HepG2 (cell line): ENCODE measurements at regions not wholly inside any gene's neighbourhood (a gene's known extent, or its start where the extent isn't known, plus 50 kb on each side); places are given as distances from the start of the nearest gene placed in this dataset.

Source experiments
- ATAC-seq: fragments of 200-7000 bp; cut with Tn5 transposase; 3 replicates; pipeline ENCODE4 v1.9.1; 2020; ENCODE audit warnings: mild to moderate bottlenecking, moderate library complexity
- BruUV-seq: library from RNA; stranded (reverse); fragments of 400-500 nt; replicated peaks from 2 replicates; lab custom pipeline; 2021; lab: Mats Ljungman, UMichigan
- CTCF ChIA-PET: fragments of 300-600 bp; formaldehyde crosslinking; extraction: SDS; loops from one replicate; lab custom pipeline; 2021; ENCODE audit warnings: low total read pairs, inconsistent platforms, low intra/inter-chr PET ratio; lab: Yijun Ruan, JAX
- POLR2A ChIA-PET: fragments of 350-600 bp; sonication (Branson Sonifier 250); formaldehyde crosslinking; loops from one replicate; lab custom pipeline; 2020; ENCODE audit warnings: antibody characterized with exemption, inconsistent platforms; lab: Yijun Ruan, JAX
- DNase-seq: peaks from one replicate; pipeline ENCODE4 v3.0.0-alpha.2; 2015; ENCODE audit warnings: low spot score
- FAIRE-seq: peaks from 3 replicates; lab custom pipeline; 2011; peaks lifted over from hg19 to GRCh38; lab: Jason Lieb, UNC
- H2AFZ ChIP-seq: one replicate; pipeline ENCODE4 v1.6.1; 2011; ENCODE audit warnings: low read length, inconsistent platforms
- H3K27ac ChIP-seq: fragments of 300-600 bp; 3 replicates; pipeline ENCODE4 v1.8.0; 2011; ENCODE audit warnings: mixed run types, mild to moderate bottlenecking, mixed read lengths, low read length, inconsistent platforms; ENCODE audit not compliant: insufficient read depth; ENCODE audit errors: extremely low read length
- H3K27me3 ChIP-seq, 2 experiments: fragments of 200-600 bp in 1 of 2; 2 replicates in 1 of 2; 3 replicates in 1 of 2; pipeline versions ENCODE4 v1.6.0 to v1.8.0; 2011; ENCODE audit warnings: low read length in 2 of 2, mild to moderate bottlenecking in 2 of 2, moderate library complexity in 2 of 2, inconsistent platforms in 1 of 2; ENCODE audit not compliant: insufficient read depth in 2 of 2, control insufficient read depth in 1 of 2
- H3K36me3 ChIP-seq, 2 experiments: fragments of 200-600 bp in 1 of 2; replicated peaks in 1 of 2; 2 replicates in 1 of 2; 3 replicates in 1 of 2; pipeline versions ENCODE4 v1.5.1 to v1.8.0; 2011; ENCODE audit warnings: low read length in 2 of 2, inconsistent platforms in 1 of 2; ENCODE audit not compliant: insufficient read depth in 2 of 2, control insufficient read depth in 1 of 2
- H3K4me1 ChIP-seq: 2 replicates; pipeline ENCODE4 v1.5.1; 2012; ENCODE audit warnings: low read length, inconsistent platforms; ENCODE audit not compliant: insufficient read depth
- H3K4me2 ChIP-seq: 2 replicates; pipeline ENCODE4 v1.6.0; 2011; ENCODE audit warnings: low read depth, low read length, inconsistent platforms
- H3K4me3 ChIP-seq, 3 experiments: fragments of 200-600 bp in 1 of 3; sonication (generic), shearing (Covaris generic) in 1 of 3; replicated peaks in 1 of 3; 2 replicates each; pipeline ENCODE4 v1.5.1; 2011 to 2016; ENCODE audit warnings: low read length in 3 of 3, inconsistent platforms in 2 of 3, low read depth in 2 of 3, mild to moderate bottlenecking in 2 of 3, control low read depth in 1 of 3, mixed read lengths in 1 of 3; ENCODE audit not compliant: insufficient read depth in 1 of 3
- H3K79me2 ChIP-seq: one replicate; pipeline ENCODE4 v1.6.1; 2011; ENCODE audit warnings: low read length, inconsistent platforms; ENCODE audit not compliant: insufficient read depth
- H3K9ac ChIP-seq: 2 replicates; pipeline ENCODE4 v1.6.0; 2011; ENCODE audit warnings: mild to moderate bottlenecking, low read depth, low read length, inconsistent platforms; ENCODE audit not compliant: insufficient read depth
- H3K9me3 ChIP-seq: 2 replicates; pipeline ENCODE4 v1.5.1; 2012; ENCODE audit warnings: mild to moderate bottlenecking, low read length
- H4K20me1 ChIP-seq: 2 replicates; pipeline ENCODE4 v1.6.0; 2011; ENCODE audit warnings: inconsistent platforms, mild to moderate bottlenecking, low read length, moderate library complexity; ENCODE audit not compliant: insufficient read depth
- ARNT ChIP-seq: fragments of 450-650 bp; IDR thresholded peaks from 2 replicates; pipeline ENCODE4 v1.6.1; 2017
- ETV5 ChIP-seq: IDR thresholded peaks from 2 replicates; pipeline ENCODE4 v1.6.1; 2018; ENCODE audit warnings: missing biosample characterization, missing genetic modification reagents, inconsistent platforms, borderline replicate concordance
- HNRNPH1 ChIP-seq: fragments of 200-400 bp; formaldehyde crosslinking; optimal IDR thresholded peaks from 2 replicates; pipeline ENCODE3; 2017; ENCODE audit warnings: mild to moderate bottlenecking, low read depth, low read length
- PATZ1 ChIP-seq: sonication (generic); formaldehyde crosslinking; IDR thresholded peaks from 2 replicates; pipeline ENCODE4 v1.4.0; 2020; ENCODE audit warnings: missing genetic modification reagents
- SALL1 ChIP-seq: sonication (generic); formaldehyde crosslinking; IDR thresholded peaks from 2 replicates; pipeline ENCODE4 v1.8.0; 2022; ENCODE audit warnings: mild to moderate bottlenecking, missing genetic modification reagents
- SRSF1 ChIP-seq: fragments of 200-400 bp; formaldehyde crosslinking; optimal IDR thresholded peaks from 2 replicates; pipeline ENCODE3; 2017; ENCODE audit warnings: mild to moderate bottlenecking, low read depth, low read length, moderate library complexity
- ZFP36 ChIP-seq: fragments of 150-350 bp; IDR thresholded peaks from 2 replicates; pipeline ENCODE4 v1.6.1; 2018; ENCODE audit warnings: borderline replicate concordance, low read length, low read depth; ENCODE audit not compliant: partially characterized antibody
- ZNF17 ChIP-seq: sonication (generic); formaldehyde crosslinking; IDR thresholded peaks from 2 replicates; pipeline ENCODE4 v1.5.0; 2020; ENCODE audit warnings: mild to moderate bottlenecking, missing genetic modification reagents
- ZNF749 ChIP-seq: sonication (generic); formaldehyde crosslinking; IDR thresholded peaks from 2 replicates; pipeline ENCODE4 v1.8.0; 2022; ENCODE audit warnings: mild to moderate bottlenecking, missing genetic modification reagents, moderate library complexity, borderline replicate concordance
- ZNF878 ChIP-seq: sonication (generic); formaldehyde crosslinking; IDR thresholded peaks from 2 replicates; pipeline ENCODE4 v1.8.1; 2023; ENCODE audit warnings: mild to moderate bottlenecking, missing genetic modification reagents, moderate library complexity
- WGBS: methylation state at CpG from one replicate; pipeline ENCODE4 v1.1.6; 2017; ENCODE audit warnings: low lambda C conversion rate; 5-methylcytosine and 5-hydroxymethylcytosine counted together
- in situ Hi-C: cut with HindIII; loops from 2 replicates; pipeline ENCODE4 v1.10.0; 2017; ENCODE audit warnings: low pct_unique_long_range_greater_than_20kb; ENCODE audit not compliant: extremely low pct_ligation_motif_present
- intact Hi-C: fragments of 100-400 bp; cut with micrococcal nuclease; formaldehyde crosslinking; loops from one replicate; pipeline ENCODE4 v1.10.0; 2022; ENCODE audit not compliant: unreplicated experiment

- no peak for TF ChIP-seq ETV5 (CRISPR knock-in tag)
- no peak for TF ChIP-seq HNRNPH1
- TF ChIP-seq ZNF749 (CRISPR knock-in tag) = no peak
- TF ChIP-seq ZFP36 = no peak
- no peak for TF ChIP-seq SRSF1
Observed at GRCh38 chr14:27145170-27145569, 547.3 kb upstream of the NOVA1 start (continued).

- ATAC-seq (no peak), FAIRE-seq (no peak), DNase-seq (no peak)
- POLR2A ChIA-PET = no interaction called here
- no peaks in the 10 kb centered on the region for H3K79me2 ChIP-seq
- no peak overlapping the region for H3K4me2 ChIP-seq
- H4K20me1 ChIP-seq = no peaks in the 10 kb centered on the region
- no peaks in the 10 kb centered on the region for H3K36me3 ChIP-seq
- no peak overlapping the region for H3K4me3 ChIP-seq
- TF ChIP-seq ZNF17 (CRISPR knock-in tag) (no peak), ARNT (no peak), SALL1 (CRISPR knock-in tag) (no peak), ZNF878 (CRISPR knock-in tag) (no peak)
- no peaks in the 10 kb centered on the region for H3K4me1 ChIP-seq
- no peak overlapping the region for H2AFZ ChIP-seq
- intact Hi-C loops (no loop called here), in situ Hi-C loops (no loop called here)
- H3K27ac ChIP-seq = no peak overlapping the region
- no peaks in the 10 kb centered on the region for H3K27me3 ChIP-seq
- peaks cover 99% of the 10 kb centered on the region for H3K9me3 ChIP-seq
- CTCF ChIA-PET = no interaction called here
- no peak overlapping the region for H3K9ac ChIP-seq
- BruUV-seq = no TSS peak
Observed at GRCh38 chr14:27148143-27148542, 550.3 kb upstream of the NOVA1 start.

GRCh38 chr14:27164139-27164538 lies 566.3 kb upstream of the NOVA1 start:
- H3K9ac ChIP-seq = no peak overlapping the region
- intact Hi-C loops = no loop called here
- no peak overlapping the region for H2AFZ ChIP-seq
- FAIRE-seq (no peak), DNase-seq (no peak), ATAC-seq (no peak)
- no peak overlapping the region for H3K27ac ChIP-seq
- no peaks in the 10 kb centered on the region for H3K27me3 ChIP-seq
- BruUV-seq = no TSS peak
- ChIA-PET CTCF (no interaction called here), POLR2A (no interaction called here)
- TF ChIP-seq PATZ1 (CRISPR knock-in tag) = no peak
- H3K4me3 ChIP-seq = no peak overlapping the region
- no peak overlapping the region for H3K4me2 ChIP-seq
- H4K20me1 ChIP-seq = no peaks in the 10 kb centered on the region
- H3K9me3 ChIP-seq = peaks cover 86% of the 10 kb centered on the region
- WGBS = 14% methylated on average over 8 of the region's 8 CpGs
- in situ Hi-C loops = no loop called here
- H3K4me1 ChIP-seq = no peaks in the 10 kb centered on the region
- no peaks in the 10 kb centered on the region for H3K79me2 ChIP-seq
- no peaks in the 10 kb centered on the region for H3K36me3 ChIP-seq
